ENCODE measurements at regions not wholly inside any gene's neighbourhood (a gene's known extent, or its start where the extent isn't known, plus 50 kb on each side); places are given as distances from the start of the nearest gene placed in this dataset.

- CTCF ChIA-PET: no interaction called here
- DNase-seq: no peak
- POLR2A ChIA-PET: no interaction called here
- no peak overlapping the region for H3K4me3 Mint-ChIP-seq
- no peaks in the 10 kb centered on the region for H3K4me1 Mint-ChIP-seq
- H3K27ac Mint-ChIP-seq: no peak overlapping the region
- H3K36me3 Mint-ChIP-seq (ENCODE audit: low read depth): no peaks in the 10 kb centered on the region
- H3K9me3 Mint-ChIP-seq: peaks cover 3% of the 10 kb centered on the region
- no peaks in the 10 kb centered on the region for H3K27me3 Mint-ChIP-seq
Measured at GRCh38 chr16:73797115-73797514, 499.5 kb upstream of the PSMD7 start.

GRCh38 chr16:73796241-73796640, 500.4 kb upstream of the PSMD7 start:
- DNase-seq: no peak
- Mint-ChIP-seq H3K36me3 (ENCODE audit: low read depth) (no peaks in the 10 kb centered on the region), H3K4me1 (no peaks in the 10 kb centered on the region), H3K9me3 (peaks cover 3% of the 10 kb centered on the region), H3K27me3 (no peaks in the 10 kb centered on the region), H3K4me3 (no peak overlapping the region), H3K27ac (no peak overlapping the region)
- ChIA-PET CTCF (no interaction called here), POLR2A (no interaction called here)

DNA sequence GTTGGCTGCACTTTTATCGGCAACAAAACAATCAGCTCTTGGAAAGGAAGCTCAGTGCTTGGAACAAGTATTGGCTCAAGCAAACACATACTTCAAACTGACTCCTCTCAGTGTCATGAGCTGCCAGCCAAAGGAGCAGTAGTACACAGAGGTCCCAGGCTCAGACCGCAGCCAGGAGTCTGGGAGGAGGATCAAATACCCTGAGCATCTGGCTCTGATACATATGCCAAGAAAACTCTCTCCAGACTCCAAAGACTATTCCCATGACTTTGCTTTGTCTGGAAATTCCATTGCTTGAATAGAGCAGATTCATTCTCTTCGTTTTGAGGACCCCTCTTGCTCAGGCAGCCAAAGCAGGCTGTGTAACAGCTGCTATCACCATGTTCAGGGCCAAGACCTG, 501.6 kb upstream of the PSMD7 start:
- Mint-ChIP-seq H3K4me3 (no peak overlapping the region), H3K36me3 (ENCODE audit: low read depth) (no peaks in the 10 kb centered on the region), H3K9me3 (peaks cover 7% of the 10 kb centered on the region), H3K27me3 (no peaks in the 10 kb centered on the region), H3K4me1 (no peaks in the 10 kb centered on the region), H3K27ac (no peak overlapping the region)
- CTCF ChIA-PET: no interaction called here
- POLR2A ChIA-PET: no interaction called here
- no peak for DNase-seq

GRCh38 chr16:73793871-73794437, 502.7 kb upstream of the PSMD7 start:
- Mint-ChIP-seq H3K27ac (no peak overlapping the region), H3K4me1 (no peaks in the 10 kb centered on the region), H3K27me3 (no peaks in the 10 kb centered on the region), H3K4me3 (no peak overlapping the region), H3K36me3 (ENCODE audit: low read depth) (no peaks in the 10 kb centered on the region), H3K9me3 (peaks cover 7% of the 10 kb centered on the region)
- CTCF ChIA-PET: no interaction called here
- POLR2A ChIA-PET: no interaction called here
- no peak for DNase-seq

DNA sequence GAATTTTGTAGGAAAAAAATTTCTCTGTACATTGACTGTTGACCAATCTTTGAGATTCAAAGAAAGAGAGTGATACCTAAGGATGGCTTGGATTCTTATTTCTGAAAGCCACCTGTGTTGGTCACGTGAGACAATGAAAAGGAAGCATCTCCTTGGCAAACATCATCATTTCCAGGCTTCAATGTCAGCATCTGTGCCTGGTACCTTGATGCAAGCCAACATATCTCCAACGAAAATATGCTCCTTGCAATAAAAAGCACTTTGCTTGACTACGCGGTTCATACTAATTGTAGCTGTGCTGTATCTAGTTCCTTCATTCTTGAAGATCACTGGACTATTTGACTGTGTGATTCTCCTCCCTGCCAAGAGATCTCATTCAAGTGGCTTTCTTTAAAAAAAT, 503.4 kb upstream of the PSMD7 start:
- no peaks in the 10 kb centered on the region for H3K27me3 Mint-ChIP-seq
- no peaks in the 10 kb centered on the region for H3K4me1 Mint-ChIP-seq
- no peaks in the 10 kb centered on the region for H3K36me3 Mint-ChIP-seq (ENCODE audit: low read depth)
- DNase-seq: no peak
- H3K27ac Mint-ChIP-seq: no peak overlapping the region
- no peak overlapping the region for H3K4me3 Mint-ChIP-seq
- ChIA-PET POLR2A (no interaction called here), CTCF (no interaction called here)
- peaks cover 7% of the 10 kb centered on the region for H3K9me3 Mint-ChIP-seq

- POLR2A ChIA-PET: no interaction called here
- no peaks in the 10 kb centered on the region for H3K27me3 Mint-ChIP-seq
- no peak overlapping the region for H3K27ac Mint-ChIP-seq
- no peaks in the 10 kb centered on the region for H3K36me3 Mint-ChIP-seq (ENCODE audit: low read depth)
- no peak overlapping the region for H3K4me3 Mint-ChIP-seq
- DNase-seq: no peak
- H3K9me3 Mint-ChIP-seq: peaks cover 7% of the 10 kb centered on the region
- CTCF ChIA-PET: no interaction called here
- H3K4me1 Mint-ChIP-seq: no peaks in the 10 kb centered on the region
Measured at GRCh38 chr16:73792199-73793020, 504.2 kb upstream of the PSMD7 start.

DNA sequence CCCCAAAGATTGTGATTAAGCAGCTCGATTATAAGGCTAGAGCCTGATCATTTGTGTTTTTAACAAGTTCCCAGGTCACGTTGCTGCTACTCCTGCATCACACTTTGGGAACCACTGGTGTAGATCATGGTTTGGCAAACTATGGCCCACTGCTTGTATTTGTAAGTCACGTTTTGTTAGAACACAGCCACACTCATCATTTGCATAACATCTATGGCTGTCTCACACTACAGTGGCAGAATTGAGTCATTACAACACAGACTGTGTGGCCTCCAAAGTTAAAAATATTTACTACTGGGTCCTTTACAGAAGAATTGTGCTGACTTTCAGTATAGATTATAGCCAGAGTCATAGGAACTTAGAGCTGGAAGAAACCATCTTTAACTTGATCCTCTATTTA, 515.3 kb upstream of the PSMD7 start:
- H3K27ac Mint-ChIP-seq: no peak overlapping the region
- H3K4me3 Mint-ChIP-seq: no peak overlapping the region
- ChIA-PET CTCF (no interaction called here), POLR2A (no interaction called here)
- DNase-seq: no peak
- H3K36me3 Mint-ChIP-seq (ENCODE audit: low read depth): no peaks in the 10 kb centered on the region
- no peaks in the 10 kb centered on the region for H3K27me3 Mint-ChIP-seq
- peaks cover 32% of the 10 kb centered on the region for H3K9me3 Mint-ChIP-seq
- no peaks in the 10 kb centered on the region for H3K4me1 Mint-ChIP-seq

DNA sequence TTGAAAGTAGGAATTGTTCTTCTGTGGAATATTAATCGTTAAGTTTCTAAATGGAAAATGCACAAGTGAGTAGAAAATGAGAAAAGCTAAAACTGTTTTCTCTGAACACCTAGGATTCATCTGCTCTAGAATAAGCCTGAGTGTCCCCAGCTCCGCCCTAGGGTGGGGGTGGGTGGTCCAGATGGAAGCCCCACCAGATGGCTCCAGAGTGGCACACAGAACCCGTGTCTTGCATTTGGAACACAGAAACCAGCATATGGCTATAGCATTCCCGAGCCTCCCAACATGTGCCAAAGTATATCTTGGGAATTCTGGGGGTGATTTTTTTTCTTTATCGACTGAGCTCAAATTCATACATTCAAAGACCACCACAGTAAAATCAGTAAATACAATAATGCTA, 517.7 kb upstream of the PSMD7 start:
- ChIA-PET POLR2A (no interaction called here), CTCF (no interaction called here)
- DNase-seq: no peak
- H3K27me3 Mint-ChIP-seq: no peaks in the 10 kb centered on the region
- H3K36me3 Mint-ChIP-seq (ENCODE audit: low read depth): no peaks in the 10 kb centered on the region
- no peak overlapping the region for H3K4me3 Mint-ChIP-seq
- peaks cover 26% of the 10 kb centered on the region for H3K9me3 Mint-ChIP-seq
- no peaks in the 10 kb centered on the region for H3K4me1 Mint-ChIP-seq
- no peak overlapping the region for H3K27ac Mint-ChIP-seq

DNA sequence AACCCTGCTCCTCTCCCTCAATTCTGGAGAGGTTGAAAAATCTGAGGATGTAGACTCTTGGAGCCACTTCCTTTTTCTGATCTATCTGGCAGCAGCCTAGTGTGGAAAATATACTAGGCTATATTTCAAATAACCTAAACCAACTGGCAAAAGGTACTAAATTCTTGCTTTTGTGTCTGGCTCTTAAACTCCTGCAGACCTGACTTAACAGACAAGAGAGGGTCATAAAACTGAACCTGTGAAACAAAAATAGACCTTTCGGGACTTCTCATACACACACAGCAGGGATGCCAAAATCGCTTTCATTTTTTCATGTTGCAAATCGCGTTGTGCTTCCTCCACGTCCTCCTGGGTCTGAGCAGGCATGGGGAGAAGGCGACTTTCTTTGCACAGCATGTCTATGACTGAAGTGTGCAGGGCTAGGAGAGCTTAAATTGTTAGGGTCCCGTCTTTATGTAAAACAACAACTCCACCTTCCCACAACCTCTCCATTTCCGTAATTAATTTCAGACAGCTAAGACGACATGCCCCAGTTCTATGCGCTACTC, 520.7 kb upstream of the PSMD7 start:
- H3K36me3 Mint-ChIP-seq (ENCODE audit: low read depth): no peaks in the 10 kb centered on the region
- peaks cover 16% of the 10 kb centered on the region for H3K9me3 Mint-ChIP-seq
- H3K4me1 Mint-ChIP-seq: no peaks in the 10 kb centered on the region
- no peak overlapping the region for H3K4me3 Mint-ChIP-seq
- no peak overlapping the region for H3K27ac Mint-ChIP-seq
- no peak for DNase-seq
- H3K27me3 Mint-ChIP-seq: no peaks in the 10 kb centered on the region
- ChIA-PET CTCF (no interaction called here), POLR2A (no interaction called here)

DNA sequence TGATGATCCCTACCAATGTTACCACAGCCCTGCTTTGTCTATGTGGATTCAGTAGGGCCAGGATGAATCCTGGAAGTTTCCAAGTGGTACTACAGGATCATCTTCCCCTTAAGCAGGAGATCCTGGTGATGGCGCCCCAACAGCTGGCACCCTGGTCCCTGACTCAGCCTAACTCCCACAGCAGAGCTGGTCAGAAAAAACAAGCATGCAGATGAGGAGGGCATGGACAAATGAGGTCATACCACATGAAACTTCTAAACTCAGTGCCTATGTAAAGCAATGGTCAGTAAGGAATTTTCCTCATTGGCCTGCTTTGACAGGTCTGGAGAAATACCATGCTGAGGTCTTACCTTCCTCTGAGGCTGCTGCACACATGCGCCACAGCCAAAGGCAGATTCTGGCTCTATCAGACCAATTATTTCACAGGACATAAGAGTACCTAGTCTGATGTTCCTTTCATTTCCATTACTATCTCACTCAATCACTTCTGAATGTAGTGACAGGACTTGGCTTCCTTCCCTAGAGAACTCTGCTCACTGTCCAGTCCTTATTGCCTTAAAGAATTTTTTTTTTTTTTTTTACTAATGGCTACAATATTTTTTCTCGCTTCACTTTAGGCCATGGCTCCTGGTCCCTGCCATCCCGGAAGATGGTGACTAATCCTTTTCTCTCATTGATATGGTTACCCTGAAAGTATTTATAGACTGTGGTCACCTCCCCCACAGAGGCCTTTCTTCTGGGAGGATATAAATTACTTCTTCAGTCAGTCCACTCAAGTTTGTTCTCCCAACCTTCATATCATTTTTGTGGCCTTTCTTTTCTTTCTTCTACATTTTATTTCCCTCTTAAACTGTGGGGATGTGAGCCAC, 525.2 kb upstream of the PSMD7 start:
- ChIA-PET POLR2A (no interaction called here), CTCF (no interaction called here)
- H3K27ac Mint-ChIP-seq: no peak overlapping the region
- peaks cover 2% of the 10 kb centered on the region for H3K9me3 Mint-ChIP-seq
- H3K4me3 Mint-ChIP-seq: no peak overlapping the region
- no peaks in the 10 kb centered on the region for H3K36me3 Mint-ChIP-seq (ENCODE audit: low read depth)
- DNase-seq: no peak
- H3K27me3 Mint-ChIP-seq: no peaks in the 10 kb centered on the region
- no peaks in the 10 kb centered on the region for H3K4me1 Mint-ChIP-seq

- POLR2A ChIA-PET: no interaction called here
- Mint-ChIP-seq H3K9me3 (no peaks in the 10 kb centered on the region), H3K4me3 (no peak overlapping the region), H3K36me3 (ENCODE audit: low read depth) (no peaks in the 10 kb centered on the region), H3K4me1 (no peaks in the 10 kb centered on the region), H3K27me3 (no peaks in the 10 kb centered on the region), H3K27ac (no peak overlapping the region)
- DNase-seq: no peak
- CTCF ChIA-PET: no interaction called here
Measured at GRCh38 chr16:73768786-73769203, 527.8 kb upstream of the PSMD7 start.

GRCh38 chr16:73764321-73764720, 532.3 kb upstream of the PSMD7 start:
- Mint-ChIP-seq H3K4me1 (no peaks in the 10 kb centered on the region), H3K9me3 (no peaks in the 10 kb centered on the region), H3K36me3 (ENCODE audit: low read depth) (no peaks in the 10 kb centered on the region), H3K27ac (no peak overlapping the region), H3K27me3 (no peaks in the 10 kb centered on the region), H3K4me3 (no peak overlapping the region)
- DNase-seq: no peak
- POLR2A ChIA-PET: no interaction called here
- CTCF ChIA-PET: no interaction called here

- H3K9me3 Mint-ChIP-seq: peaks cover 11% of the 10 kb centered on the region
- no peak overlapping the region for H3K4me3 Mint-ChIP-seq
- H3K4me1 Mint-ChIP-seq: no peaks in the 10 kb centered on the region
- H3K36me3 Mint-ChIP-seq (ENCODE audit: low read depth): no peaks in the 10 kb centered on the region
- H3K27me3 Mint-ChIP-seq: no peaks in the 10 kb centered on the region
- H3K27ac Mint-ChIP-seq: no peak overlapping the region
- ChIA-PET CTCF (no interaction called here), POLR2A (no interaction called here)
- no peak for DNase-seq
Measured at GRCh38 chr16:73756289-73757178, 540.1 kb upstream of the PSMD7 start.

Measured in activated CD4-positive, alpha-beta memory T cell treated with anti-CD3 and anti-CD28 coated beads, Interleukin-2, amount 10 ng/mL, durations not matched to agents 7 days and 5 days (primary cell).